ENCODE measurements at regions not wholly inside any gene's neighbourhood (a gene's known extent, or its start where the extent isn't known, plus 50 kb on each side); places are given as distances from the start of the nearest gene placed in this dataset.
A peak's percentile ranks its signal among the peaks of the same experiment; 100 is the strongest.

DNA sequence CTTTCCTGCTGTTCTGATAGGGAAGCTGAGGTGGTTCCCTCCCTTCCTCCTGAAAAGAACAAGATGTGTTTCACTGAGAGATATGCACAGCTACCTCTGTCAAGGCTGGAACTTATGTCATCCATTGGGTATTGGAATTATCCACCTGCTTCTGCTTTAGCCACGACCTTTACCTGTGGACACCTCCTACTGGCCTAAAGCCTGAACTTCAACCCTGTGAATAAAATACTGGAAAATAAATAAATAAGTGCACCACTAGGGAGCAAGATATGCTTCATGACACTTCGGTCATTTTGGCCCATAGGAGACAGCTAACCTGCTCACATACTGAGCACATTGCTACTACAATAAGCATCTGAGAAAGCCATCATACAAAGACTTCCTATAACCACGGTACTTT is 419.9 kb upstream of the NWD2 start:
- intact Hi-C loops (cut with DNase I): no loop called here
- Histone ChIP-seq H3K27me3 (no peaks in the 10 kb centered on the region), H3K27ac (no peak overlapping the region), H3K36me3 (replicated peaks in 1 of 2) (no peaks in the 10 kb centered on the region), H3K4me3 (no peak overlapping the region), H3K4me1 (replicated peaks in 1 of 2) (no peaks in the 10 kb centered on the region), H3K9me3 (replicated peaks in 1 of 3) (peaks cover 0 to 6% (median 0%) of the 10 kb centered on the region in 3 donors)
- TF ChIP-seq, protein P1, sequence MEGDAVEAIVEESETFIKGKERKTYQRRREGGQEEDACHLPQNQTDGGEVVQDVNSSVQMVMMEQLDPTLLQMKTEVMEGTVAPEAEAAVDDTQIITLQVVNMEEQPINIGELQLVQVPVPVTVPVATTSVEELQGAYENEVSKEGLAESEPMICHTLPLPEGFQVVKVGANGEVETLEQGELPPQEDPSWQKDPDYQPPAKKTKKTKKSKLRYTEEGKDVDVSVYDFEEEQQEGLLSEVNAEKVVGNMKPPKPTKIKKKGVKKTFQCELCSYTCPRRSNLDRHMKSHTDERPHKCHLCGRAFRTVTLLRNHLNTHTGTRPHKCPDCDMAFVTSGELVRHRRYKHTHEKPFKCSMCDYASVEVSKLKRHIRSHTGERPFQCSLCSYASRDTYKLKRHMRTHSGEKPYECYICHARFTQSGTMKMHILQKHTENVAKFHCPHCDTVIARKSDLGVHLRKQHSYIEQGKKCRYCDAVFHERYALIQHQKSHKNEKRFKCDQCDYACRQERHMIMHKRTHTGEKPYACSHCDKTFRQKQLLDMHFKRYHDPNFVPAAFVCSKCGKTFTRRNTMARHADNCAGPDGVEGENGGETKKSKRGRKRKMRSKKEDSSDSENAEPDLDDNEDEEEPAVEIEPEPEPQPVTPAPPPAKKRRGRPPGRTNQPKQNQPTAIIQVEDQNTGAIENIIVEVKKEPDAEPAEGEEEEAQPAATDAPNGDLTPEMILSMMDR (IDR thresholded peaks at IDR 0.05): no peak
- TF ChIP-seq POLR2A (IDR thresholded peaks at IDR 0.05): no peak
- DNase-seq: no peak
- WGBS, 4 donors: 75 to 82% (median 76%) methylated on average over 3 of the region's 3 CpGs

DNA sequence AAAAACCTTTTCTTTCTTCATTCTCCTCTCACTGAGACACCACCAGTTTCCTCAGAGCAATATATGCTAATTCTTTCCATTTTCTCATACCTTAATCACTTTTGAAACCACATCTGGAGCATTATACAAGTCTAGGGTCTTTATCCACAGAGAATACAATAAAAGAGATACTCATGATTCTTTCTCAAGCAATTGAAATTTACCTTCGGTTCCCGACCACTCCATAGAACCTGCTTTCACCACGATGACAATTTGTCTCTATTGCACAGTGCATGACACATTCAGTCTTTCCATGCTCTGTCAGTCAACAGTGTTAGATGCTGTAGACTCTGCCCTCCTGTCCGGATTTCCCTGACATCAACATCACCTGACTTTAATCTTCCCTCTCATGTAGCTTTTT is 409.3 kb upstream of the NWD2 start:
- no peaks in the 10 kb centered on the region for H3K9me3 ChIP-seq (replicated peaks in 1 of 3)
- intact Hi-C loops (cut with DNase I): no loop called here
- H3K27me3 ChIP-seq: no peaks in the 10 kb centered on the region
- H3K4me1 ChIP-seq (replicated peaks in 1 of 2): peaks cover 0 to 4% of the 10 kb centered on the region in 2 donors
- TF ChIP-seq, protein P1 (IDR thresholded peaks at IDR 0.05): no peak
- TF ChIP-seq POLR2A (IDR thresholded peaks at IDR 0.05): no peak
- H3K4me3 ChIP-seq: no peak overlapping the region
- no peaks in the 10 kb centered on the region for H3K36me3 ChIP-seq (replicated peaks in 1 of 2)
- WGBS, 4 donors: 71 to 87% (median 76%) methylated on average over 4 of the region's 4 CpGs
- no peak for DNase-seq
- no peak overlapping the region for H3K27ac ChIP-seq

DNA sequence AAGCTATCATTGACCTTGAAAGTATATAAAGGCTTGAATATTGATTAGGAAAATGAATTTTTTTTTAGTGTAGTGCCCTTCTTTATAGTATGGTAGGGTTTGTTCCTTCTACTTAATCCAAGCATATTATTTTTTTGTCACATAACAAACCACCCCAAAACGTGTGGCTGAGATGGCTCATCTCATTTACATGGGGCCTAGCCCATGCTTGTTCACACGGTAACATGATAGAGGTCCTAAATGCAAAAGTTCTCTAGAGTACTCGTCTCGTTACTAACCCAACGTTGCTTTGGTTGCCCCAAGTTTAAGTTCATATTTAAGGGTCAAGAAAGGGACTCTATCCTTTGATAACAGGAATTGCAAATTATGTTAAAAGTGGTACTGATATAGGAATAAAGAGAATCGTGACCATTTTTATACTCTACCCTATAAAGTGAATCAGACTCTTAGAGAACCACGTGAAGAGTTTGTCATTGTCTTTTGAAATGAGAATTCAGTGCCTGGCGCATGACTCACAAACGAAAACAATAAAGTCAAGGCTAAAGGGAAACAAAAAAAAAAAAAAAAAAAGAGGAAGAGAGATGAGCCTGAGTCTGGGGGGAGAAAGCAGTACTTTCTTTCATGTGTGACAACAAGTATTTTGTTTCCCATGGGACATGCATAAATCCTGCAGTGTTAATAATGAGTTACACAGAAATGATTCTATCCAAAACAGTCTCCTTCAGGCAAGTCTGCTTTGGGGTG is 402.8 kb upstream of the NWD2 start:
- peak; percentile 41 to 74 (median 63) for DNase-seq

DNA sequence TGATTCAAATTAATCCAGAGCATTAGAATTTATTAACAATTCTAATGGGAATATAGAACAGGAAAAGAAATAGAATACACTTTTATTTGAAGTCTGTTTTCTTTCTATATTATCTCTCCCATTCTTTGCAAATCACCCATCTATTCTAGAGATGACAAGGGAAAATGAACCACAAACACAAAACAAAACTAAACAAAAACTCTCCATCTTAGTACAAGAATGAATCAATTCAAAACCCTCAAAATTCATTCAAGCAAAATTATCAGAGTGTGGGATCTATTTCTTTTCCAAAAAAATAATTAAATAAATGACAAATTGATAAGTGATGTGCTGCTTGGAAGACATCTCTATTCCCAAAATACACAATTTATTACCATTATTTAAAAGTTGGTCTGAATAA is 400.1 kb upstream of the NWD2 start:
- intact Hi-C loops (cut with DNase I): no loop called here
- TF ChIP-seq, protein P1 (IDR thresholded peaks at IDR 0.05): no peak
- no peak for TF ChIP-seq POLR2A (IDR thresholded peaks at IDR 0.05)

More for the DNA sequence above, 402.8 kb upstream of the NWD2 start:
- no peaks in the 10 kb centered on the region for H3K9me3 ChIP-seq (replicated peaks in 1 of 3)
- peak overlapping the region; percentile 6 to 85 (median 74) for H3K27ac ChIP-seq
- intact Hi-C loops (cut with DNase I): no loop called here
- H3K4me3 ChIP-seq: peak overlapping the region in 1 of 4 donors; percentile 37
- no peaks in the 10 kb centered on the region for H3K36me3 ChIP-seq (replicated peaks in 1 of 2)
- TF ChIP-seq, protein P1 (IDR thresholded peaks at IDR 0.05): no peak
- TF ChIP-seq POLR2A (IDR thresholded peaks at IDR 0.05): peak in 1 of 2 donors; percentile 45
- peaks cover 22 to 26% of the 10 kb centered on the region in 2 donors for H3K4me1 ChIP-seq (replicated peaks in 1 of 2)
- H3K27me3 ChIP-seq: no peaks in the 10 kb centered on the region
- WGBS, 4 donors: 37 to 47% (median 39%) methylated on average over 9 of the region's 9 CpGs

More for the DNA sequence above, 400.1 kb upstream of the NWD2 start:
- no peaks in the 10 kb centered on the region for H3K27me3 ChIP-seq
- no peak overlapping the region for H3K27ac ChIP-seq
- peaks cover 22% of the 10 kb centered on the region in 2 donors for H3K4me1 ChIP-seq (replicated peaks in 1 of 2)
- H3K9me3 ChIP-seq (replicated peaks in 1 of 3): no peaks in the 10 kb centered on the region
- no peaks in the 10 kb centered on the region for H3K36me3 ChIP-seq (replicated peaks in 1 of 2)
- no peak for DNase-seq
- H3K4me3 ChIP-seq: no peak overlapping the region
